Hematopoietic multipotent progenitor cell treated with erythropoietin and hydrocortisone succinate and interleukin-3 and kit ligand, for 4 days (in vitro differentiated cells): ENCODE measurements at regions not wholly inside any gene's neighbourhood (a gene's known extent, or its start where the extent isn't known, plus 50 kb on each side); places are given as distances from the start of the nearest gene placed in this dataset.
"Not testable (repeated sequence)": the region's sequence is repeated elsewhere in the genome, so short reads cannot be mapped to it uniquely, and the experiment has no call there.

Source experiments
- DNase-seq: peaks from one replicate; pipeline ENCODE4 v3.0.0-alpha.2; 2015

- DNase-seq: no peak
Measured at GRCh38 chr7:83882551-83882950, 233.6 kb upstream of the SEMA3E start.

- DNase-seq: no peak
Measured at GRCh38 chr7:83879063-83879462, 230.1 kb upstream of the SEMA3E start.

DNA sequence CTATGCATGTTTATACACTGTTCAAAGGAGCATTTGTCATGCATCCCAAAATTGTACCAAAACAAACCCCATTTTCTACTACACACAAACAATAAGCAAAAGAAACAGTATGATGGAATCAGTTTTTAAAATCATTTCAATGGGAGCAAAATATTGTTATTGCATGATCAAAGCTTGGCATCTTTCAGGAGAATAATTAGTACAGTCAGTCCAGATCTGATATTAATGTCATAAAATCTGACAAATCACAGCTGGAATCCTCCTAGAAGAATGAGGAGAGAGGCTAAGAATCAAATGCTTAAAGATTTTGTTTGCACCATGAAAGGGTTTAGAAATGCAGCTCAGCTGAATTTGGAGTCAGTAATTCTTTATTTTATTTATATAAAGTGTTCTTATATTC is 229.7 kb upstream of the SEMA3E start:
- DNase-seq: no peak

DNA sequence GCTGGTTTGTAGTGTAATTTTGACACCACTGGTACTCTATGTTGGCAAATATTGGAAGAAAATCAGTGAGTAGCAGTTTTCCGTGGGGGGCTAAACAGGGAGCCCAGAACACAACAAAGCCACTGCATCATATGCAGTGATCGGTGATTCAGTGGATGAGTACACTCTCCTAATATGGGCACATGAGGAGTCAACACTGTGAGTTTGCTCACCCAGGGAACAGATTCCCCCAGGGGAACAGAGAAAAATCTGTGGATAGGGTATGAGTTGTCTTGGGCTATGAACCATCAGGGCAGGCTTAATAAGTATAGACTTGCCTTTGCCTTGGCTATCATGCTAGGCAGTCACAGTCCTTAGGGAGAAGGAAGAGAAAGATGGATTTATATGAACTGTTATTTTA is 227.7 kb upstream of the SEMA3E start:
- DNase-seq: no peak

DNA sequence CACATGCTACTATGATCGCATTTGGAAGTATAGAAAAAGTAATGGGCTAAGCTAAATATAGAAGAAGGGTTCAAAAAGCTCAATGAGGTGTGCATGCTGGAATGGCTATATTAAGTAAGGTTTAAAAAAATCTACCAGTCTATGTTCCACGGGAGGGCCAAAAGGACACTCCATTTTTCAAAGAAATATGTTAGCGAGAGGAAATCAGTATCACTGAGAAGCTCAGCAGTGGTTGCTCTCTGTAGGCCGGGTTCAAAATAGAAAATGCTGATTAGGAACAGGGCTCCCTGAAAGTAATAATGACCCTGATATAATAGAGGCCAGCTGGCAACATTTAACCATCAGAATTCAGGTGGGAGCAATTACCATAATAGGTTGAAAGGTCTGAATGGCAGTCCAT is 224.5 kb upstream of the SEMA3E start:
- no peak for DNase-seq

GRCh38 chr7:83872501-83872900 is 223.6 kb upstream of the SEMA3E start:
- DNase-seq: no peak

DNA sequence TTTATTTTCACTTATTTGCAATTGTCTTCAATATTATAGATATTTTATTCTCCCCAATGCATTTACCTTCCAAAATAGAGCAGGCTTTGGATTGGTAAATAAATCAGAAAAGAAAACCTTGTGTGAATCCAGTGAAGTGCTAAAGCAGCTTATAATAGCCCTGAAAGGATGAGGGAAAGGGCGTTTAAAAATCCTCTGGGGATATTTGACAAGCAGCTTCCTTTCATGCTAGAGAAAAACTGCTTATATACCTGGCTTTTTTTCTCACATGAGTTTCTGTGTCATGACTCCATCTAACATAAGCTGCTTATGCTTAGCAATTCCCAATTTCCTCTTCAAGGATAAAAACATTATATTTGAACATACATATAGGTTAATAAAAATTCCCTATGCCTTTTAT is 221.6 kb upstream of the SEMA3E start:
- no peak for DNase-seq

DNA sequence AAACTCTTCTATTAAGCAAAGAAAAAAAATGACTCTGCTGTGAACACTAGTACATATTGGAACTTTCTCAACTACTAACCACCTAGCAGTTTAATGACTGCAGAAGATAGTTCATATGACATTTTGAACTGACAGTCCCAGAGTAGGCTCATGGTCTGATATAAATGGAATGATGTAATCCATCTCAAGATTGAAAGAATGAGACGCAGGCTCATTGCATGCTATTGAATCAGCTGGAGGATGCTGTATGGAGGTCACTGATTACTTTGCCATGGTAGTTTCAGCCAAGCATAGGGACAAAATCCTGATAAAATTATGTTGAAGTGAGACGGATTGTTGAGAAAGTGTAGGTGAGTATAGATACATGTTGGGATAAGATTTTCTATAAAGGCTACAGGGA is 217.6 kb upstream of the SEMA3E start:
- DNase-seq: no peak

- no peak for DNase-seq
Measured at GRCh38 chr7:83864551-83864950, 215.6 kb upstream of the SEMA3E start.

- DNase-seq: no peak
Measured at GRCh38 chr7:83863906-83864305, 215.0 kb upstream of the SEMA3E start.

DNA sequence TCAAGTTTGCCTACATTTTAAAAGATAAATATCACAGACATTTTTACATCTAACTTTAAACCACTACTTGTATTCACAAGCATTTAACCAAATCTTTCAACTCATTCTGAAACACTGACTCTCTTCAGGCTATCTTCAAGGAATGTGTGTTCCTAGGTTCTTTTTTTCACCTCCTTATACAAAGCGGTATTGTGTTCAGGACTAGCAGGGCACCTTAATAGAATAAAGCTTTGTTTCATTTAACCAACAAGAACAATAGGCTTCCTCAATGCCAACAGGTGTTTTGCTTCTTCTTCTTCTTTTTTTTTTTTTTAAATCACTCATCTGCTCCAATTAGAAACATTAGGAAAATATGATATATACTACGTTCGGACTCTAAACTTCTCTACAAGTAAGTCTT is 212.9 kb upstream of the SEMA3E start:
- DNase-seq: no peak

DNA sequence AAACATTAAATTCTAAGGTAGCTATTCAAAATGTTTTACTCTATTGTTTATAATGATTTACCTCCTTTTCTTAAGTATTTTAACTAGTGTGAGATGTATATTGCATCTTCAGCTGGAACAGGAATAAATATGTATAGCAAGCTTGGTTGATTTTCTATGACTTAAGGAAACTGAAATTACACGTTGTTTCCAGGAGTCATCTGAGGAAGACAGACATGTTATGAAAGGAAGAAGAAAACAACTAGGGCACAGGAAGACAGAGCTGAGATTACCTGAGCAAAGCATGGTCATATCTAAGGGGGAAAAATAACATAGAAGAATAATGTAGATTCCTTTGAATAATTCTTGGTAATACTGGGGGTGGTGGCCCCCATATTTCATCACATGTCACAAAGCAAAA is 210.9 kb upstream of the SEMA3E start:
- no peak for DNase-seq

DNA sequence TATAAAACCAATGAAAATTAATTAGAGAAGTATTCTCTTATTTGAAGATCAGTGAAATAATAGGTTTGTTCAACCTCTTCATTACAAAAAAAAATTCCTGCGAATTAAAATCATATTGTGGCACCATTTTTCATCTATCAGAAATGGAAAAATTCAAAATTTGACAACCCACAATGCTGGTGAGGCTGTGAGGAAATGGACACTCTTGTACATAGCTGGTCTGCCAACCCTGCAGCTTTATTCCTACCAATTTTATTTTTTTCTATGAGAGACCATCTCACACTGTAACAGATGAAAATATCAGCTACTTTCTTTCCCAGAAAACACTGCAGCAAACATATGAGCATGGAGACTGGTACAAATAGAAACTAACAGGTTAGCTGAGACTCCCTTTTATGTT is 208.8 kb upstream of the SEMA3E start:
- DNase-seq: no peak

DNA sequence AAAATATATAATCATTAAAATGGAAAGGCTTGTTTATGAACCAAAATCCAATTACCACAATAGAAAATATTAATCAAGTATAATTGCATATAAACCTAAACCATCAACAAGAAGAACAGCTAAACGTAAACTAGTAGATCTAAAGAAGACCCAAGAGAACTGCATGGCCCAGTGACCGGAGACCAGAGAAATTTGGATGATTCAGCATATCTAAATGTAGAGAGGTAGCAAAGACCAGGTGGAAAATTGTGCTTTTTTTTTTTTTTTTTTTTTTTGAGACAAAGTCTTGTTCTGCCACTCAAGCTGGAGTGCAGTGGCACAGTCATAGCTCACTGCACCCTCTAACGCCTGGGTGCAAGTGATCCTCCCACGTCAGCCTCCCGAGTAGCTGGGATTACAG is 207.2 kb upstream of the SEMA3E start:
- no peak for DNase-seq

- DNase-seq: no peak
Measured at GRCh38 chr7:83852136-83852535, 203.2 kb upstream of the SEMA3E start.

GRCh38 chr7:83851551-83851950 is 202.6 kb upstream of the SEMA3E start:
- no peak for DNase-seq

DNA sequence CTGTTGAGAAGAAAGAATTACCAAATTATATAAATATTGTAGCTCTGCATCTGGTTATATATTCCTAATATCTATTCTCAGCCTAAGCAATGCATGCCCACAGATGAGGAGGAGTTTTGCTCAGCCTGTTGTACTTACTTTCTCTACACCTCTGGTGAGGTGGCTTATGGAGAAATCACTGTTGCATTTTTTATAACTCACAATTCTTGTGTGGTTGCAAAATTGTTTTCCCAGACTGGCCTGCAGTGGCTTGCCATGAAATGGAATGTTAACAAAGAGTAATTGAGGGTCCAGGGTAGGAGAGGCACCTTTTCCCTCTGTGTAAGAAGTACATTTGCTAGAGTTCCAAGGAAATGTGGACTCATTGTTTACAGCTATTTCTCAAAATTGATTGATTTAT is 202.0 kb upstream of the SEMA3E start:
- DNase-seq: no peak

DNA sequence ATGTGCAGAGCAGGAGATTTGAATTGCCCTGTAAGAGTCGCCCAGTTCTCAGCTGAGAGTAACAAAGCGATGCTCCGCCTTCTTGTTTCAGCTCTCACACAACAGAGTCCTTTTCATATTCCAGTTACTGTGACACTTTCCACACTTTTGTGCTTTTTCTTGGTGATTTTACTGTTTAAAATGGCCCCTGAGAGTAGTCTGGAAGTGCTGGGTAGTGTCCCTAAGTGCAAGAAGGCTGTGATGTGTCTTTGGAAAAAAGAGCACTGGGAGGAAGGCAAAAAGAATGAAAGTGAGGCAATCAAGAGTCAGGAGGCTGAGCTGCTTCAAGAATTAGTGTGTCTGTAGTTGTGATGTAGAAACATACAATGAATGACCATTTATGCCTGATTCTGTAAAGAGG is 201.2 kb upstream of the SEMA3E start:
- DNase-seq: no peak

GRCh38 chr7:83849131-83849530 is 200.2 kb upstream of the SEMA3E start:
- no peak for DNase-seq

DNA sequence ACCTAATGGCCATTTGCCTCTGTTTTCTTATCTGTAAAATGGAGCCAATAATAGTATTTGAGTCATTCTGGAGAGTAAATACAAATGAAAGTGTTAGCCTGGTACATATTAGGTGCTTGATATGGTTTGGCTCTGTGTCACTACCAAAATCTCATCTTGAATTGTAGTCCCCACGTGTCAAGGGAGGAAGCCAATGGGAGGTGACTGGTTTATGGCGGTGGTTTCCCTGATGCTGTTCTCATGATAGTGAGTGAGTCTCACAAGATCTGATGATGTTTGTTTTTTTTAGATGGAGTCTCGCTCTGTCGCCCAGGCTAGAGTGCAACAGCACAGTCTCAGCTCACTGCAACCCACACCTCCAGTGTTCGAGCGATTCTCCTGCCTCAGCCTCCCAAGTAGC is 194.0 kb upstream of the SEMA3E start:
- DNase-seq: no peak

- no peak for DNase-seq
Measured at GRCh38 chr7:83837683-83838082, 188.7 kb upstream of the SEMA3E start.

- no peak for DNase-seq
Measured at GRCh38 chr7:83836028-83836427, 187.1 kb upstream of the SEMA3E start.

DNA sequence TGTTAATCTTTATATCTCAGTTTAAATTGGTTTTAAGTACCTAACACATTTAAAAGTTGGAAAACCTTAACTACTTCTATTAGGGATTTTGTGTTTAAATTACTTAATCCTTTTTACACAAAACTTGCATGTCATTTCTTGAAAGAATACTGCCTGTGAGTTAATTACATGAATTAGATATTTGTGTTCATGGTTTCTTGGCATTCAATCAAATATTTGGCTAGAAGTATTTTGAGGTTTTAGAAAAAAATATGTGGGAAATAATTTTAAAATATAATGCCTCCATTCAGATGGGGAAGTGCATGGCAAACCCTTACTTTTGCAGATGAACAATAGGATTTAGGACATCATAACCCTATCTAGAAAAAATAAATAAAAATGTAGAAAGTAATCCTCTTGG is 186.5 kb upstream of the SEMA3E start:
- no peak for DNase-seq

- not testable (repeated sequence) for DNase-seq
Measured at GRCh38 chr7:83833721-83834120, 184.8 kb upstream of the SEMA3E start.

DNA sequence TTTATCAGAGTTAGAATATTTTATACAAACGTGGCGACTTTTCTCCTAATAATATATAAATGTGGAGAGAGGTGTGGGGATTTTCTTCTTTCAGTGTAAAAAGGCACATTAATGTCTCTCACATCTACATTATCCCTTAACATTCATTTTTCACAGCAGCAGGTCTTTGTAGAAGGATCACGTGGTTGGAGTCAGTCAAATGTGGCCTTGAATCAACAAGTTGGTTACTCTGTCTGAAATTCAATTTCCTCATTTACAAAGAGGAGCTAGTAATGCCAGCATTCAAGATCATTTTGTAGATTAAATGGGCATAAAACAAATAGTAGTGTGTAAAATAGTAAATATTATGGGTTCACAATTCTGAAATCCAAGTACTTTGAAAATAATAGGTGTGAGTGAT is 183.1 kb upstream of the SEMA3E start:
- DNase-seq: no peak

DNA sequence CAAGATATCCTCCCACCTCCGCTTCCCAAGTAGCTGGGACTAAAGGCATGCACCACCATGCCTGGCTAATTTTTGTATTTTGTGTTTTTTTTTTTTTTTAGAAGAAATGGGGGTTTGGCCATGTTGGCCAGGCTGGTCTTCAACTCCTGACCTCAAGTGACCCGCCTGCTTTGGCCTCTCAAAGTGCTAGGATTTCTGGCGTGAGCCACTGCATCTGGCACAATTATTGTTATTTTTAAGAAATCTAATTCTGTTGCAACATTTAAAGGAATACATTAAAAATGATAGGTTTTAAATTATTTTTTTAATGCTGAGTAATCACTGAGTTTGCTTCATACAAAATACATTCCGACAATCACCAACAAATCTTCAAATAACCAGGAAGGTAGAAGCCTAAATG is 178.1 kb upstream of the SEMA3E start:
- no peak for DNase-seq
